Daoy (cell line): ENCODE measurements at regions not wholly inside any gene's neighbourhood (a gene's known extent, or its start where the extent isn't known, plus 50 kb on each side); places are given as distances from the start of the nearest gene placed in this dataset.
"Not testable (repeated sequence)": the region's sequence is repeated elsewhere in the genome, so short reads cannot be mapped to it uniquely, and the experiment has no call there.

Experiments
- DNase-seq: peaks from one replicate; pipeline ENCODE4 v3.0.0-alpha.2; 2015; ENCODE audit warnings: low read depth

DNA sequence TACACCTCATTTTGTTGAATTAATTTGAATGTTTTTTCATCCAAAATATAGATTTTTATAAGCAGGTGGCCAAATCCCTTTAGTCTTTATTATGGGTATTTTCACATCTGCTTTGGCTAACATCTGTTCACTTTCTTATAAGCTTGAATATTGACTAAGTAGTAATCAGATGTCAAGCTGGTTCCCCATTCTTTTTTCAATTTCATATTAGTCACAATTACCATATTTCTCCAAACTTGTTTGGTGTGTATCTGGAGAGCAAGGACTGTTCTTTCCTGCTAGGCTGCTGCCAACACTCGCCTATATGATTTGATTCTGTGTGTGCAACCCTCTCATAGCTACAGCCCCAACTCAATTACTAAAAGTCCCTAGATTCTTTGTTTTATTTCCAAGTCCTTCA, 608.5 kb downstream of the PSAT1 start:
- DNase-seq: no peak

DNA sequence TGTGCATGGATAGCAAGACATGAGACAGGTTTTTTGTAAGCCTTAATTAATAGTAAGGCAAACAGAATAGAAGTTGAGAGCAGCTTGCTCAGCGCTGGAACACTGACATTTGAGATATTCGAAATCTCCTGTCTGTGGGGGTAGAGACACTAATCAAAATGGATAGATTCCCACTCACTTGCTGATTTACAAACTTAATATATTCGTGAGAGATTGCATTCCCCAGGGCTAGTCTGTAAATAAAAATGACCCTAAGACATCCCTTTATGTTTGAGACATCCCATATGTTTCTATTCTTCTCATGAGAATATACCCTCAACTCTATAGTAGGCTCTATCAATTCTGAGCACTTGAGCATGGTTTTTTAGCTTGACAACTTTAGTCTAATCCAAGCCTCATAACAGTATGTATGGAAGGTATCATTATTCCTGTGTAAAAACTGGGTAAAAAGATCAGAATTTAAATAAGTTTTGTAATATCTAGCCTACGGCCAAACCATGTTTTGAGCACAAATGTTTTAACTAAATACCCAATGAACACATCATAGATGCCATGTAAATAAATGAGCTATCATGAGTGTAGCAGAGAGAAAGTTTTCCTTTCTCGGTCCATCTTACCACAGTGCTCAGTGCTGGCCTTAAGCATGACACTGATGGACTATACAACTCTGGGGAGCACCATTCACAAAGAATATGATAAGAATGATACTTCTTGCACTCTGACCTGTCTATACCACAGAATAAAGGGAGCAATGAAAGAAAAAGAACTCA, 609.2 kb downstream of the PSAT1 start:
- DNase-seq: no peak

DNA sequence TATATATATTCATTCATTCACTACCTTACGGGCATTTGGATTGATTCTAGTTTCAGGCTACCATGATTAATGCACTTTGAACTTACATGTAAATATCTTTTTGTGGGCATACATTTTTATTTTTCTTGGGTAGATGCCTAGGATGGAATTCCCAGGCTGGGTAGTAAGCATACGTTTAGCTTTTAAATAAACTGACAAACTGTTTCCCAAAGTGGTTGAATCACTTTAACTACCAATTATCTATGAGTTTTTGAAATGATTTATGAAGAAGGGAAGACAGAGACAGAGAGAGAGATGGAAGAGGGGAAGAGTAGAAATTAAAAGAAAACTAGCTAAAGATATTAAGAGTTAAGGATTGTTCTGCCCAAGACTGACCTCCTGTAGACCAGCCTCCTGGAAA, 612.6 kb downstream of the PSAT1 start:
- DNase-seq: peak; percentile 25

DNA sequence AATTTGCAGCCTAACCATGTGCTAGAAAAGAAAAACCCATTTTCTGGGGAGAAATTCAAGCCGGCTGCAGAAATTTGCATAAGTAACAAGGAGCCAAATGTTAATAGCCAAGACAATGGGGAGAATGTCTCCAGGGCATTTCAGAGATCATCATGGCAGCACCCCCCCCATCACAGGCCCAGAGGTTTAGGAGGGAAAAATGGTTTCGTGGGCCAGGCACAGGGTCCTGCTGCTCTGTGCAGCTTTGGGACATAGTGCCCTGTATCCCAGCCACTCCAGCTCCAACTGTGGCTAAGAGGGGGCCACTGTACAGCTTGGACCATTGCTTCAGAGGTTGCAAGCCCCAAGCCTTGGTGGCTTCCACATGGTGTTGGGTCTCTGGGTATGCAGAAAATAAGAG, 620.0 kb downstream of the PSAT1 start:
- DNase-seq: not testable (repeated sequence)

DNA sequence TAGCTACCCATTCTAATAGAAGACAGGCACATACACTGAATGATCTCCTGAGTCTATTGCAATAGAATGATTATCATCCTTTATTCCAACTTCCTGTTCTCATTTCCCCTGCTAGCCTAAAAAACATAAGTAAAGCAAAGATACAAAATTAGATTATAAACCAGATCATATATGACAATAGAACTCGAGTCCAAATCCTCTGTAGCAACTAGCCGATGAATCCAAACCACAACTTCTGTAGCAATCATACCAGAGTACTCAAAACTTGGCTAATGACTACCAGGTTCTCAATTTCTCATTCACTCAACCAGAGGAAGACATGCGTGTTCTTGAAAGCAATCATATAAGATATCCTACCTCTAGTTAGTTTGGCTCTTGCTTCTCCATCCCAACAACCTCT, 622.1 kb downstream of the PSAT1 start:
- no peak for DNase-seq

DNA sequence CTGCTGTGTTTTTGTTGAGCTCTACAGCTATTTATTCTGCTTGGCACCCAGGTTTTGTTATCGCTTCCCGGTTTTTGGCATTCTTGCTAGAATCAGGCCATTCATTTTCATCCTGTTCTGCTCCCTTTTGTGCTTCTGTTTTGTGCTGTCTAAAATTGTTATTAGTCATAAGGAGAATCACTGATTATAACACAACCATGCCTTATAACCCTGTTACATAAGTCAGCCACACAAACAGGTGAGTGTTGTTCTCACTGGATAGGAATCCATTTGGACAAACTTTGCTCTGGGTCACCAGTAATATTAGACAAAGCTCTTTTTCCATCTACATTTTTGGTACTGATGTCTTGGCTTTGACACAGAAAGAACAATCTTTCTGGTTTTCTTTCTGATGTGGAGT, 622.8 kb downstream of the PSAT1 start:
- no peak for DNase-seq

DNA sequence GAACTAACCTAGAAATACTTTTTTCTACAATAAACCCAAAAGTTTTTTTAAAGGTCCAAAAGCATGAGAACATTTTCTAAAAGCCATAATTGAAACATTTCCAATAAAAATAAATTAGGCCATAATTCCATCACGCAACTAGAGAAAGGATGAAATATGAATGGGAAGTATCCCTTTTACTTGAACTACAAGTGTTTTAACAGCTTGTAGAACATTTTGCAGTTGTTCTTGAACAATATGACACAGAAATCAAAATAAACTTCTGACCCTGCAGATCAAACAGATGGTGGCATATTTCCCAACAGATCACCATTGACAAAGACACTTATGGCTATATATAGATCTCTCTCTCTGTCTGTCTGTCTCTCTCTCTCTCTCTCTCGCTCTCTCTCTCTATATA, 624.4 kb downstream of the PSAT1 start:
- no peak for DNase-seq

DNA sequence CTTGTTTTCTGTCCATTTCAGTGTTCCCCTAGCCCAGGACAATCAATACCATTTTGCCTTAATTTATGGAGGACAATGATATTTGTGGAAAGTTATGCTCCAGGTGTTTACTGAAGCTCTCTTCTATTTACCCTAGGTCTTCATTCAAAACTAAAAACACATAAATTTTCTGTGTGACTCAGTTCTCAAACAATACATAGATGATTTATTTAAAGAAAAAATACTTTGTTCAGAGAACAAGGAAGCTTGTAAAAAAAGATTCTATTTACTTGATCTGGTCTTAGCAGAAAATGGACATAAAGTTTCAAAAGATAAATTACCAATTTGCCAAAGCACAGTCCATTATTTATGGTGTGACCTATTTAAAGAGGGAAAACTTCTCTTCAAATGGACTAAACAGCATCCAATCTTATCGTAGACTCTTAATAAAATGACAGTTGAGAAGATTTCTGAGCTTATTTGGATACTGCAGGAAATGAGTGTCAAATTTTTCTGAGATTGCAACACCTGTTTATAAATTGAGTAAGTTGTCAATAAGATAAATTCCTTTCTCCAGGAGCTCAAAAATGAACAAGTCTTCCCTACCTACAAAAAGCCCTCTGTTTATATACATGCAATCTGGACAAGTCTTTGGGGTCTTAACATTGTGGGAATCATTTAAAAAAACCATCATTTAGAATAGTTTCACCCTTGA, 627.2 kb downstream of the PSAT1 start:
- DNase-seq: no peak

DNA sequence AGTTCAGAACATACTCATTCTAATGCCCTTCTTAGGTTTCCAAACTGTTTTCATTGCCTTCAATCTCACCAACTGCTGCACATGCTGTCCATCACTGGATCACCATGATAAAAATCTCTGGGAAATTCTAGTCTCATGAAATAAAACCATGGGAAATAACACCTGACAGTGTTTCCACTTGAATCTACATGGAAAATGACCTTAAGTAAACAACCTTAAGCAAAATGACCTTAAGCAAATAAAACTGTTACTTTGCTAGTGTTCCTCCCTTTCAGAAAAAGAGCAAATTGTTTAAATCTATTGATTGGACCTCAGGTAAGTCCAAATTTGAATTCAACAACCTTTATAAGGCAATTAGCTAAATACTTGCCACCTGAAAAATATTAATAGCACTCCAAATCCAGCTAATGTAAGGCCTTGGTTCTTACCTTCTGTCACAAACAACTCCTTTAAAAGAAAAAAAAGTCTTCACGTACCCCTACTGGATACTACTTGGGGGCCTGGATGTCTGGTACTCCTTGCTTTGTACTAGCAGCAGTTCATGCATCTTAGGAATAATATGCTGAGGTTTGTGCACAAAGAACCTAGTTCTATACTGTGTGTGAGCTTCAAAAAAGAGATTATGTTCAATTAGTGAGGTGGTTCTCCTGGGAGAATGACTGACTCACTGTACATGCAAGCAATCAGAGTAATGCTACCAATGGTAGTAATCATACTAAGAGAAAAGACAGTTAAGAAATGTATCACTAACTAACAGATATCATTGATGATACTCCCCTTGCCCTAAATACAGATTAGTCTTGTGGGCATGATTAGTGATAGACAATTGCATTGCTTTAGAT, 630.4 kb downstream of the PSAT1 start:
- no peak for DNase-seq

DNA sequence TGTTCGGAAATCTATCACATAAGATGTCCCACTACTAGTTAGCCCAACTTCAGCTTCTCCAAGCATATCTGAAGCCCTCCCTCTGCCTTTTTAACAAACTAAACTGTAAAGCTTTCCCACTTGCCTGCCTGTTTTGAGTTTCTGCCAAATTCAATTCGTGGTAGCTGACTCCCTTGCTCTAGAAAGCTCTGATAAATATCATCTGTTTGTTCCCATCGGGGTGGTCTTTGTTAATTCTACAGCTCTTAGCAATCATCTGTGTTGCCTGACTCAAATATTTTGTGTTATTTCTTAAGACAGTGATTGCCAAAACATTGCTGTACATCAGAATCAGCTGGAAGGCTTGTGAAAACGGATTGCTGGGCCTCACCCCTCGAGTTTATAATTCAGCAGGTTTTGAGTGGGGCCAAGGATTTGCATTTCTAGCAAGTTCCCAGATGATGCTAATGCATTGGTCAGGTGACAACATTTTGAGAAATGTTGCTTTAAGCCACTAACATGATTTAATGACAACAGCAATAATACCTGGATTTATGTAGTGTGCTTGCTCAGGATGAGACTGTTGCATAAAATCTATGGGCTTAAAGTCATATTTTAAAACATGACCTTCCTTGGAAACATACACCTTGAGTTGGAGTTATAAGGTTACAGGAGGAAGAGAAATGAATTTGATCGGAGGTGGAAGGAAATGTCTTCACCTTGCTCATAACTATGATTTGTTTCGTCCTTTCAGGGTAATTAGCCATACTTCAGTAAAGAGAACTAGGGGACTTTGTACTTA, 631.9 kb downstream of the PSAT1 start:
- no peak for DNase-seq

DNA sequence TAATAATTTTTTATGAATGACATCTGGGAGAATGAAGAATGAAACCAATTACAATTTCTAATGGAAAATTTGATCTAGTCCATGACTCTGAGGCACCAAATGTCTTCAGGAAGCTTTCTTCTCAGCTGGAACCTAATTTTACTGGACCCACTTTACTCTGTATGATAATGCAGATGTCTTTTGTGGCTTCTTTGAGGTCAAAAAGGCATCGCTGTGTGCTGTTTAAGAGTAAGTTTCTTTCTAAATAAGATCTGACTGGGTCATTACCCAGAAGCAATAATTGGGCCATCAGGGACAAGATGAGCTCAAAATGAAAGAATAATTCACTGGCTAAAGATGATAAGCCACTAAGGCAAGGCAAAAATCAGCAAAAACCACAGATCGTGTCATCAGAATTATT, 633.4 kb downstream of the PSAT1 start:
- DNase-seq: no peak

DNA sequence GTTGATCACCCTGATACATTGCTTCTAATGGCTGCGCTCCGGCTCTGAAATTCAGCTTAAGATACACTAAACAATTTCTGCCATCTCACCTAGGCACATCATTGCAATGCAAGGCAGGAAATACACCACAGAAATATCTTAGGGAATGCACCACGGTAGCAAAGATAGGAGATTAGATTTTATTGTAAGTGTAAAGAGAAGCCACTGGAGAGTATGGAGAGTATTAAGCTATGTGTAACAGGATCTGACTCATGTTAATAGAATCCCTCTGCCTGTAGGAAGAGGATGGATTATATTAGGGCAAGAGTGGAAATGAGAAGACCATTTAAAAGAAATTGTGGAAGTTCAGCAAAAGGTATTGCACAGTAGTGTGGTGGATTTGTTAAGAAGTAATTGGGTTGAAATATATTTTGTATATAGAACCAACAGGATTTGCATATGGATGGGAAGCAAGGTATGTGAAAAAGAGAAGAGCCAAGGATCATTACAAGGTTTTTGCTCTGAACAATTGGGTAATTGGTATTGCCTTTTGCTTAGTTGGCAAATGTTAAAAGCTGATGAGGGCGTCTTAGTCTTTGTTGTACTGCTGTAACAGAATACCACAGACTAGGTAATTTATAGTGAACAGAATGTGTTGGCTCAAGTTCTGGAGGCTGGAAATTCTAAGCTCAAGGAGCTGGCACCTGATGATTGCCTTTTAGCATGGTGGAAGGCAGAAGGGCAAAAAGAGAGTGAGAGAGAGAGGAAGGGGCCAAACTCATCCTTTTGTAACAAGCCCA, 636.1 kb downstream of the PSAT1 start:
- peak; percentile 49 for DNase-seq

DNA sequence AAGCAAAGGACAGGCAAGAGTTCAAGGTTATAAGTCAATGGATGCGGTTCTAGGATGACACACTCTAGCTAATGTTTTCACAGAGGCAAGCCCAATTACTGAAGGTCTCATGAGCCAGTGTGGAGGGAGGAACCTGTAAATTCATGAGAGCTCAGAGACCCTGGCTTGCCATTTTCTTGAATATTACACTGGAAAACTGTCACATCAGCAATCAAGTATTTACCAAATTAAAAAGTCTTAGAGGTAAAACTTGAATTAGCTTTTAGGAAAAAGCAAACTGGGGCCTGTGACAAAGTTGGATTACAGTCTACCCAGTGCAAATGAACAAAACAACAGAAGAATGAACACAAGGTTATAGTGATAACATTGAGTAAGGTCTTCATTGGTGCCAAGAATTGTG, 636.9 kb upstream of the TLE4 start:
- no peak for DNase-seq

DNA sequence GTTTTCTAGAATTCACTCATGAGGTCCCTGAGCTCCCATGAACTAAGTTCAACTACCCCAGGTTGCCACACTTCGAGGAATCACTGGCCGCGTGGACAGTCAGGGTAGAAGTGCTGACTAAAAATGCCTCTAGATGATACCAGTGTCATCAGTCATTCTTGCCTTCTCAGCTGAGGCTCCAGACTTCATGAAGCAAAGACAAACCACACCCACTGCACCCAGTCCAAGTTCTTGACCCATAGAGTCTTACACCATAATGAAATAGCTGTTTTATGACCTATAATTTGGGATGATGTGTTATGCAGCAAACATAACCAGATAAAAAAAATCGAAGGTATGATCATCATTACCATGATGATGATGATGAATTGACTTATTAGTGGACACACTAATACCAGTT, 632.9 kb upstream of the TLE4 start:
- DNase-seq: no peak

DNA sequence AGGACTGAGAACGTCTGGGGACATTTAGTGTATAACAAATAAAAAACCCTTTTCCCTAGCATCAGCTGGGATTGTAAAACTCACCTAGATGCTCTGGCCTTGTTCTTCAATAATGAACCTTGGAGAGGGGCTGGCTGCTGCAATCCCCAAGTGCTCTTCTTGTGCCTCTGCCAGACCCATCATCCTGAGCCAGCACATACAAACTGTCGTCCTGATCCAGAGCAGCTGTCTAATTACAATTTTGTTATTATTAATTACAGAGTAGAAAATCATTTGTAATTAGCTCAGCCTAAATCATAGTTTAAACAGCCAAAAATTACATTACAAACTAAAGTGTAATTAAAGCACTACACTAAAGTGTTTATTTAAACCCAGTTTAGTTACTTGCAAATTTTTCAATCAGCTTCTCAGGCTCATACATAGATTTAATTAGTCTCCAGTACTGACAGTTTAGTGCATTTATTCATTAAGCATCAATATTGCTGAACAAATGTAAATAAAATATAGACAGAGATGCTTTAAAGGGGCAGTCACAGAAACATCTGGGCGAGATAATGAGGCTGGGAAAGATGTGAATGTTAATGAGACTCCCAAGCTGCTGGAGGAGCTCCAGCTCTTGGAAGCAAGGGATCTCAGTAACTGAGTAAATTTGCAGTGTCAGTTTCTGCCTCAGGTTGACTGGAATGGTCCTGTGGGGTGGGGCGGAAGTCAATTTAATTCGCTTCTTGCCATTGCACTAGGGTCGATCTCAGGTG, 632.3 kb upstream of the TLE4 start:
- DNase-seq: no peak

DNA sequence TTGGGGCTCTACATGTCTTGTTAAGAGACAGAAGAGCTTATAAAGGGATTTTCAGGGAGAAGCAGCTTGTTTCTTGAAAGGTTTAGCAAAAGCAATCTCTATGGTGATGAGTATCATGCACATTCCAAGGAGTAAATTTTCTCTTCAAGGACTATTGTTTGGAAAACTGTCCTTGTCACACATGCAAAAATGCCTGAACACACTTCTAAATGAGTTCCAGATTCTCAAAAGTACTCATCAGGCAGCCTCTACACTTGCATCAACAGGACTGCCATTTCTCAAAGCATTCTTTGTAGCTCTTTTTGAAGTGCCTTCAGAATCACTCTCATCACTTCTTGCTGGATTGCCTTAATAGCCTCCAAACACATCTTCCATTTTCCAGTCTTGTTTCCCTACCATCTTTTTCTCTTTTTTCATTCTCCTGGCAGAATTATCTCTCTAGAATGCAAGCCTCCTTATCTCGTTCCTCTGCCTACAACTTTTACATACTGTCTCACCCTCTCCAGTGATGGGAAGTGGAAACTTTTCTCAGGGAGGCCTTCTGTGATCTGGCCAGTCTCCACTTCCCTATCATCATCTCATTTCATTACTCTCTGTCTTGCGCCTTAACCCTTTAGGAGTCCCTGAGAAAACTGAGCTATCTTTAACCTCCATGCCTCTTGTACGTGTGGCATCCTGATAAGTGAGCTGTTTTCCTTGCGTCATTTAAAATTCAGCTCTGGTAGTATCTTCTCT, 631.5 kb upstream of the TLE4 start:
- DNase-seq: no peak

DNA sequence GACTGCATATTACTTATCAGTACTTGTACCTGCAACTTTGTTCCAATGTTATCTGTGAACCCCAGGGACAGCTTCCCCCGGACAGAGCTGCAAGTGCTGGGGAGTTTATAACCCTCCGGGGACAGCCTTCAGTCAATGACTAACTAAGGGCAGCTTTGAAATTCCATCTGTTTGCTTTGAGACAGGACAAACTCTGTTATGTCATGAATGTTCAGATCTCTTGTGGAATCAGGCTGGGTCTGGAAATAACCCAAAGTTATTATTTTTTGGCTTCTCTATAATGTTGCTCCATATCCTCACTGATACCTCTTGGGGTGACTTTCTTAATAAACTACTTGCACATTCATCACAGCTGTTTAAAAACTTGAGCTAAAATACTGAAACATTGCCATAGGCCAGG, 617.5 kb upstream of the TLE4 start:
- no peak for DNase-seq

DNA sequence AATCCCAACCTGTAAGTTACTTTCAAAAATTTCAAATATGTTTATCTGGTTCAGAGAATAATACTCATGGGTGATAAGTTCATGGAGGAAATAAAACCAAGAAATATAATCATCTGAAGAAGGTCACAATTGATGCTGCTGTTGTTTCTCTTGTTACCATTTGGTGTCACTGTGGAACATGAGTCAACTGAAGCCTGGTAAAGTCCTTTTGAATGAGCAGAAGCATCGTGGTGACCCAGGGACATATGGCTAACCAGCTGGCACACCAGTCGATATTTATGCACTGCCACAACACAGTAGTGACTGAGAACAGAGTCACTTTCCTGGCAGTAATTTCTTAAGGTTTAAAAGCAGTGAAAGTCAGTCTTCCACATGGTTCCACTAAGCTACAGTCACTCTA, 612.9 kb upstream of the TLE4 start:
- DNase-seq: no peak

DNA sequence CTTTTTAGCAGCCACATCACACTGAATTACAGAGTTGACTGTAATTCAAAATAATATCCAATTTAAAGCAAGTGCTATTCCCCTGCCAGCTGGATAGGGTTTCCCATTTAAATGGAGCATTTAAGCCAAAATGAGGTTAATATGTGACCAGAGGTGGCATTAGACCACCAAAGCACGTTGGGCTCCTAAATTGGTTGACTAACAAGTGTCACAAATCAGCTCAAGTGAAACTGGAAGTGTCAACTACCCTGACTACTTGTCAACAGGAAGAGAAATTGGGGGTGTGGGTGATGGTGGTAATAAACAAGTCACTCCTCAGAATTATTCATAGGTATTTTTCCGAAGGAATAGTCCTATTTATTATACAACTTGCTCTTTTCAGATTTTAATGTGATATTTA, 609.6 kb upstream of the TLE4 start:
- DNase-seq: no peak

DNA sequence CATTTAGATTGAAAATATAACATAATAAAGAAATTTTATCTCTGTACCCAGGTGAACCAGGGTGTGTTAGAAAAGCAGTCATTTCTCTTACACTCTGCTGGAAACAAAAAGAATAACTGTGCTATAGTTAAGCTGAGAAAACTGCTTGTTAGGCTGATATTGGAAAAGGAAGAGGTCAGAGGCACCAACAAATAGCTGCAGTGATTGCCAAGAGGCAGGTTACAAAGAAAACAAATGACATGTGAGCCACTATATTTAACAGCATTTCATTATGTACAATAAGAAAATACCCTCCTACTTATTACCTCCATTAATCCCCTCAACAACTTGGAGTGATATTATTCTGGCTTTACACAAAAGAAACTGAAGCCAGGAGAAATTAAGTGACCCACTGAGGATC, 607.9 kb upstream of the TLE4 start:
- no peak for DNase-seq
